Gastroesophageal sphincter (tissue), 4 donors: ENCODE measurements at regions not wholly inside any gene's neighbourhood (a gene's known extent, or its start where the extent isn't known, plus 50 kb on each side); places are given as distances from the start of the nearest gene placed in this dataset.

Source experiments
- ATAC-seq: fragments of 150-250 bp; one replicate; pipeline ENCODE4 v1.9.1; 2016; ENCODE audit warnings: mild to moderate bottlenecking, moderate library complexity
- H3K27ac ChIP-seq, 4 donors: fragments of 200-600 bp; sonication (generic) in 3 of 4; 1 replicate in 3 of 4; 2 replicates in 1 of 4; pipeline ENCODE4 v1.5.1; 2016 to 2019
- H3K27me3 ChIP-seq: fragments of 200-600 bp; sonication (generic); one replicate; pipeline ENCODE4 v1.5.1; 2019
- H3K36me3 ChIP-seq, 2 donors: fragments of 200-600 bp; sonication (generic); one replicate each; pipeline ENCODE4 v1.5.1; 2019; ENCODE audit warnings: control low read depth in 1 of 2
- H3K4me1 ChIP-seq, 3 donors: fragments of 200-600 bp; sonication (generic); 1 replicate in 2 of 3; 2 replicates in 1 of 3; pipeline ENCODE4 v1.5.1; 2016 to 2019; ENCODE audit warnings: control low read depth in 2 of 3
- H3K4me3 ChIP-seq, 2 donors: fragments of 200-600 bp; sonication (generic); one replicate each; pipeline ENCODE4 v1.5.1; 2019; ENCODE audit warnings: mild to moderate bottlenecking in 1 of 2, moderate library complexity in 1 of 2
- H3K9me3 ChIP-seq, 3 donors: fragments of 200-600 bp; sonication (generic); one replicate each; pipeline ENCODE4 v1.5.1; 2017 to 2019; ENCODE audit warnings: control low read depth in 2 of 3
- CTCF ChIP-seq, 4 experiments: fragments of 200-600 bp in 2 of 4; fragments of 450-650 bp in 2 of 4; sonication (generic) in 1 of 4; IDR thresholded peaks; one replicate each; pipeline ENCODE4 v1.5.1; 2017 to 2019; ENCODE audit warnings: antibody characterized with exemption in 4 of 4, mild to moderate bottlenecking in 2 of 4, moderate library complexity in 2 of 4
- EP300 ChIP-seq: sonication (generic); formaldehyde crosslinking; IDR thresholded peaks from one replicate; pipeline ENCODE4 v1.6.1; 2017; ENCODE audit warnings: antibody characterized with exemption, mild to moderate bottlenecking
- POLR2A ChIP-seq, 2 donors: fragments of 450-650 bp; IDR thresholded peaks; one replicate each; pipeline ENCODE4 v1.6.1; 2017; ENCODE audit warnings: antibody characterized with exemption in 2 of 2, mild to moderate bottlenecking in 2 of 2, moderate library complexity in 1 of 2
- POLR2AphosphoS5 ChIP-seq: sonication (generic); formaldehyde crosslinking; IDR thresholded peaks from one replicate; pipeline ENCODE4 v1.6.1; 2017; ENCODE audit warnings: antibody characterized with exemption
- WGBS, 2 donors: methylation state at CpG; one replicate each; pipeline ENCODE4 v1.1.5; 2018; ENCODE audit warnings: low coverage in 1 of 2; 5-methylcytosine and 5-hydroxymethylcytosine counted together

GRCh38 chr13:106650690-106651205, 82.8 kb upstream of the ARGLU1 start:
- no peak overlapping the region for H3K4me3 ChIP-seq
- TF ChIP-seq POLR2A (IDR thresholded peaks at IDR 0.05) (no peak), POLR2AphosphoS5 (no peak), EP300 (no peak), CTCF (IDR thresholded peaks at IDR 0.05) (no peak)
- no peaks in the 10 kb centered on the region for H3K4me1 ChIP-seq
- no peak overlapping the region for H3K27ac ChIP-seq
- H3K36me3 ChIP-seq = no peaks in the 10 kb centered on the region
- WGBS, 2 donors = 90 to 100% methylated on average over 1 to 6 of the region's 7 CpGs
- no peaks in the 10 kb centered on the region for H3K27me3 ChIP-seq
- ATAC-seq = no peak
- no peaks in the 10 kb centered on the region for H3K9me3 ChIP-seq

GRCh38 chr13:106649495-106649894, 81.6 kb upstream of the ARGLU1 start:
- Histone ChIP-seq H3K27me3 (no peaks in the 10 kb centered on the region), H3K36me3 (no peaks in the 10 kb centered on the region), H3K4me1 (no peaks in the 10 kb centered on the region), H3K4me3 (no peak overlapping the region), H3K9me3 (no peaks in the 10 kb centered on the region), H3K27ac (no peak overlapping the region)
- 58 to 78% methylated on average over 3 to 4 of the region's 4 CpGs for WGBS, 2 donors
- ATAC-seq = no peak
- TF ChIP-seq POLR2A (IDR thresholded peaks at IDR 0.05) = no peak
- no peak for TF ChIP-seq CTCF (IDR thresholded peaks at IDR 0.05)
- TF ChIP-seq EP300 = no peak
- no peak for TF ChIP-seq POLR2AphosphoS5

GRCh38 chr13:106640515-106640914, 72.6 kb upstream of the ARGLU1 start:
- Histone ChIP-seq H3K27ac (no peak overlapping the region), H3K36me3 (no peaks in the 10 kb centered on the region), H3K4me1 (no peaks in the 10 kb centered on the region), H3K9me3 (no peaks in the 10 kb centered on the region), H3K27me3 (no peaks in the 10 kb centered on the region), H3K4me3 (no peak overlapping the region)
- ATAC-seq = no peak
- TF ChIP-seq EP300 = no peak
- TF ChIP-seq POLR2AphosphoS5 = no peak
- TF ChIP-seq POLR2A (IDR thresholded peaks at IDR 0.05) = no peak
- no peak for TF ChIP-seq CTCF (IDR thresholded peaks at IDR 0.05)
- 97% methylated on average over 5 of the region's 5 CpGs for WGBS, 2 donors

- 80 to 100% methylated on average over 1 of the region's 2 CpGs for WGBS, 2 donors
- TF ChIP-seq POLR2AphosphoS5 (no peak), EP300 (no peak), CTCF (IDR thresholded peaks at IDR 0.05) (no peak), POLR2A (IDR thresholded peaks at IDR 0.05) (no peak)
Measured at GRCh38 chr13:106637519-106637918, 69.6 kb upstream of the ARGLU1 start.

GRCh38 chr13:106636492-106636891, 68.6 kb upstream of the ARGLU1 start:
- TF ChIP-seq CTCF (IDR thresholded peaks at IDR 0.05) (no peak), EP300 (no peak), POLR2AphosphoS5 (no peak)
- no peak for ATAC-seq
- 69 to 86% methylated on average over 1 to 3 of the region's 3 CpGs for WGBS, 2 donors
- H3K9me3 ChIP-seq = no peaks in the 10 kb centered on the region
- H3K4me3 ChIP-seq = no peak overlapping the region
- no peaks in the 10 kb centered on the region for H3K36me3 ChIP-seq
- no peak overlapping the region for H3K27ac ChIP-seq
- no peaks in the 10 kb centered on the region for H3K4me1 ChIP-seq
- no peaks in the 10 kb centered on the region for H3K27me3 ChIP-seq

More at GRCh38 chr13:106637519-106637918, 69.6 kb upstream of the ARGLU1 start:
- Histone ChIP-seq H3K4me3 (no peak overlapping the region), H3K36me3 (no peaks in the 10 kb centered on the region), H3K27me3 (no peaks in the 10 kb centered on the region), H3K27ac (no peak overlapping the region), H3K4me1 (no peaks in the 10 kb centered on the region), H3K9me3 (no peaks in the 10 kb centered on the region)
- no peak for ATAC-seq
